Skeletal muscle tissue (tissue), 3 donors: ENCODE measurements at regions not wholly inside any gene's neighbourhood (a gene's known extent, or its start where the extent isn't known, plus 50 kb on each side); places are given as distances from the start of the nearest gene placed in this dataset.

ENCODE experiments used
- H3K27ac ChIP-seq: one replicate; pipeline ENCODE4 v1.7.0; 2013; ENCODE audit warnings: mild to moderate bottlenecking, low read depth, low read length, inconsistent platforms
- H3K27me3 ChIP-seq, 3 donors: one replicate each; pipeline ENCODE4 v1.7.0; 2013; ENCODE audit warnings: low read length in 3 of 3; ENCODE audit not compliant: control insufficient read depth in 3 of 3, insufficient read depth in 3 of 3
- H3K36me3 ChIP-seq, 3 donors: one replicate each; pipeline ENCODE4 v1.7.0; 2013; ENCODE audit warnings: low read length in 3 of 3; ENCODE audit not compliant: control insufficient read depth in 3 of 3, insufficient read depth in 3 of 3
- H3K4me1 ChIP-seq, 3 donors: one replicate each; pipeline ENCODE4 v1.7.0; 2013; ENCODE audit warnings: low read length in 3 of 3, mild to moderate bottlenecking in 3 of 3; ENCODE audit not compliant: control insufficient read depth in 3 of 3, insufficient read depth in 3 of 3
- H3K4me3 ChIP-seq, 3 donors: one replicate each; pipeline ENCODE4 v1.7.0; 2013; ENCODE audit warnings: low read length in 3 of 3
- H3K9ac ChIP-seq, 3 donors: one replicate each; pipeline ENCODE4 v1.7.0; 2013; ENCODE audit warnings: low read length in 3 of 3, mild to moderate bottlenecking in 3 of 3, moderate library complexity in 2 of 3, low read depth in 1 of 3
- H3K9me3 ChIP-seq, 3 donors: one replicate each; pipeline ENCODE4 v1.7.0; 2013; ENCODE audit warnings: low read length in 3 of 3; ENCODE audit not compliant: control insufficient read depth in 3 of 3
- donor health status: Osteomylitis.

GRCh38 chr6:104173668-104174067 lies 686.1 kb downstream of the HACE1 start:
- Histone ChIP-seq H3K27ac (no peak overlapping the region), H3K27me3 (no peaks in the 10 kb centered on the region), H3K4me3 (no peak overlapping the region), H3K9ac (no peak overlapping the region), H3K36me3 (no peaks in the 10 kb centered on the region), H3K9me3 (no peaks in the 10 kb centered on the region), H3K4me1 (no peaks in the 10 kb centered on the region)

GRCh38 chr6:104170401-104170800 lies 689.3 kb downstream of the HACE1 start:
- Histone ChIP-seq H3K4me1 (no peaks in the 10 kb centered on the region), H3K36me3 (no peaks in the 10 kb centered on the region), H3K9me3 (no peaks in the 10 kb centered on the region), H3K27me3 (no peaks in the 10 kb centered on the region), H3K27ac (no peak overlapping the region), H3K4me3 (no peak overlapping the region), H3K9ac (no peak overlapping the region)

- no peak overlapping the region for H3K9ac ChIP-seq
- no peaks in the 10 kb centered on the region for H3K27me3 ChIP-seq
- H3K4me1 ChIP-seq: no peaks in the 10 kb centered on the region
- no peak overlapping the region for H3K4me3 ChIP-seq
- no peak overlapping the region for H3K27ac ChIP-seq
- H3K9me3 ChIP-seq: no peaks in the 10 kb centered on the region
- no peaks in the 10 kb centered on the region for H3K36me3 ChIP-seq
Observed at GRCh38 chr6:104166055-104166668, 693.6 kb downstream of the HACE1 start.

GRCh38 chr6:104162036-104162669 lies 697.6 kb downstream of the HACE1 start:
- Histone ChIP-seq H3K27me3 (no peaks in the 10 kb centered on the region), H3K36me3 (no peaks in the 10 kb centered on the region), H3K9ac (no peak overlapping the region), H3K9me3 (no peaks in the 10 kb centered on the region), H3K27ac (no peak overlapping the region), H3K4me3 (no peak overlapping the region), H3K4me1 (no peaks in the 10 kb centered on the region)

- Histone ChIP-seq H3K27me3 (no peaks in the 10 kb centered on the region), H3K27ac (no peak overlapping the region), H3K9ac (no peak overlapping the region), H3K4me3 (no peak overlapping the region), H3K9me3 (no peaks in the 10 kb centered on the region), H3K4me1 (no peaks in the 10 kb centered on the region), H3K36me3 (no peaks in the 10 kb centered on the region)
Observed at GRCh38 chr6:104159045-104159618, 700.6 kb downstream of the HACE1 start.

- Histone ChIP-seq H3K4me3 (no peak overlapping the region), H3K4me1 (no peaks in the 10 kb centered on the region), H3K9ac (no peak overlapping the region), H3K36me3 (no peaks in the 10 kb centered on the region), H3K27me3 (no peaks in the 10 kb centered on the region), H3K27ac (no peak overlapping the region), H3K9me3 (no peaks in the 10 kb centered on the region)
Observed at GRCh38 chr6:104143757-104144156, 716.0 kb downstream of the HACE1 start.

GRCh38 chr6:104134876-104135275 lies 724.8 kb downstream of the HACE1 start:
- Histone ChIP-seq H3K27me3 (no peaks in the 10 kb centered on the region), H3K36me3 (no peaks in the 10 kb centered on the region), H3K4me3 (no peak overlapping the region), H3K9ac (no peak overlapping the region), H3K4me1 (no peaks in the 10 kb centered on the region), H3K27ac (no peak overlapping the region), H3K9me3 (no peaks in the 10 kb centered on the region)

- Histone ChIP-seq H3K27ac (no peak overlapping the region), H3K9ac (no peak overlapping the region), H3K36me3 (no peaks in the 10 kb centered on the region), H3K27me3 (no peaks in the 10 kb centered on the region), H3K4me3 (no peak overlapping the region), H3K9me3 (no peaks in the 10 kb centered on the region), H3K4me1 (no peaks in the 10 kb centered on the region)
Observed at GRCh38 chr6:104130343-104130742, 729.4 kb downstream of the HACE1 start.

- Histone ChIP-seq H3K27ac (no peak overlapping the region), H3K4me1 (no peaks in the 10 kb centered on the region), H3K4me3 (no peak overlapping the region)
Observed at GRCh38 chr6:104126315-104127005, 733.3 kb downstream of the HACE1 start.

GRCh38 chr6:104123227-104123626 lies 736.5 kb downstream of the HACE1 start:
- no peaks in the 10 kb centered on the region for H3K9me3 ChIP-seq
- no peak overlapping the region for H3K4me3 ChIP-seq
- no peak overlapping the region for H3K9ac ChIP-seq
- H3K27ac ChIP-seq: no peak overlapping the region
- no peaks in the 10 kb centered on the region for H3K27me3 ChIP-seq
- H3K4me1 ChIP-seq: no peaks in the 10 kb centered on the region
- no peaks in the 10 kb centered on the region for H3K36me3 ChIP-seq

More at GRCh38 chr6:104126315-104127005, 733.3 kb downstream of the HACE1 start:
- Histone ChIP-seq H3K27me3 (no peaks in the 10 kb centered on the region), H3K9me3 (no peaks in the 10 kb centered on the region), H3K36me3 (no peaks in the 10 kb centered on the region), H3K9ac (no peak overlapping the region)
